Right forelimb (tissue), 1 donor: ENCODE measurements at regions not wholly inside any gene's neighbourhood (a gene's known extent, or its start where the extent isn't known, plus 50 kb on each side); places are given as distances from the start of the nearest gene placed in this dataset.

ENCODE experiments used
- DNase-seq: peaks from one replicate; pipeline ENCODE4 v3.0.0-alpha.2; 2018

GRCh38 chr20:50286609-50287008, 96.0 kb downstream of the CEBPB start:
- peak; percentile 78 for DNase-seq

GRCh38 chr20:50287512-50287911, 96.9 kb downstream of the CEBPB start:
- no peak for DNase-seq

GRCh38 chr20:50288128-50288623, 97.5 kb downstream of the CEBPB start:
- DNase-seq, result no peak

DNA sequence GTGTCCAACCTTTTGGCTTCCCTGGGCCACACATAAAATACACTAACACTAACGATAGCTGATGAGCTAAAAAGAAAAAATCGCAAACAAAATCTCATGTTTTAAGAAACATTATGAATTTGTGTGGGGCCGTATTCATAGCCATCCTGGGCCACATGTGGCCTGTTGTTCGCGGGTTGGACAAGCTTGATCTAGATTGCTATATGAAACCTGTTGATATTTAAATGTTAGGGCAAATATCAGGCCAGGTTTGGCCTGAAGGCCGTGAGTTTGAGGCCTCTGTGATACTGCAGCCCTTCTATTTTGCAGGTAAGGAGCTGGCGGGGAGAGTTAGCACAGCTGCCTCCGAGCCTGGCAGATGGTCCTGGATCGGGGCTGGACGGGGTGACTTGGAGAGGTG, 99.0 kb downstream of the CEBPB start:
- DNase-seq, result no peak

- DNase-seq, result no peak
Measured at GRCh38 chr20:50290112-50290511, 99.5 kb downstream of the CEBPB start.

- DNase-seq, result no peak
Measured at GRCh38 chr20:50290808-50291207, 100.2 kb downstream of the CEBPB start.

DNA sequence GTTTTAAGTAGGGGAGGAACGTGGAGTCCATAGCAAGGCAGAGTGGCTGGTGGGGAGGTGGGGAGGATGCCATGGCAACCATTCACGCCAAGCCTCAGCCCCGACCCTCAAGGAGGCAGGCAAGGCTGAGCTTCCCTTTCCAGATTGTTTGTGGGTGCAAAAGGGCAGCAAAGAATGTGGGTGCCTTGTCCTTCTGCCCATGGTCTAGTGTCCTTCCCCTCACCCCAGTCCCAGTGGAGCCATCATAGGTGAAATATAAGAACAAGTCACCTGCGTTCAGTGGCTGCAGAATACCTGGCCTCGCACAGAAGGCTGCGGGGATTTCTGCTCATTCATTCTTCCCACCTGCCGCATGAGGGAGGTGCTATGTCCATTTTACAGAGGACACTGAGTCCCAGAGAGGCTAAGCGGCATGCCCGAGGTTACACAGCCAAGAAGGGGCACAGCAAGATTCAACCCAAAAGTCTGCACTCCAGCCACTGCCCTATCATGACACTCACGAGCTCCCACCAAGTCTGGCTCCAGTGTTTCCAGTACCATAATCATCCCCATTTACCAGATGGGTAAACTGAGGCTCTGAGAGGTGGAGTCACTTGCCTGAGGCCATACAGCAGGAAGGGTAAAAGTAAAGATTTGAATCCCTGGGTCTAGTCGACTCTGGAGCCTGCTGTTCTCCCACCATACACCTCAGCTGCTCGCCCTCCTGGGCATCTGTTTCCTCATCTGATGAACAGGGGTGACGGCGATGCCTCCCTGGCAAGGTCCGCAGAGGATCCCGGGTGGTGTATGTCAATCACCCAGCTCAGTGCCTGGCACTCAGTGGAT, 100.8 kb downstream of the CEBPB start:
- DNase-seq, result no peak

GRCh38 chr20:50292079-50292590, 101.5 kb downstream of the CEBPB start:
- DNase-seq, result no peak

GRCh38 chr20:50292591-50293283, 102.1 kb downstream of the CEBPB start:
- DNase-seq, result peak; percentile 74

DNA sequence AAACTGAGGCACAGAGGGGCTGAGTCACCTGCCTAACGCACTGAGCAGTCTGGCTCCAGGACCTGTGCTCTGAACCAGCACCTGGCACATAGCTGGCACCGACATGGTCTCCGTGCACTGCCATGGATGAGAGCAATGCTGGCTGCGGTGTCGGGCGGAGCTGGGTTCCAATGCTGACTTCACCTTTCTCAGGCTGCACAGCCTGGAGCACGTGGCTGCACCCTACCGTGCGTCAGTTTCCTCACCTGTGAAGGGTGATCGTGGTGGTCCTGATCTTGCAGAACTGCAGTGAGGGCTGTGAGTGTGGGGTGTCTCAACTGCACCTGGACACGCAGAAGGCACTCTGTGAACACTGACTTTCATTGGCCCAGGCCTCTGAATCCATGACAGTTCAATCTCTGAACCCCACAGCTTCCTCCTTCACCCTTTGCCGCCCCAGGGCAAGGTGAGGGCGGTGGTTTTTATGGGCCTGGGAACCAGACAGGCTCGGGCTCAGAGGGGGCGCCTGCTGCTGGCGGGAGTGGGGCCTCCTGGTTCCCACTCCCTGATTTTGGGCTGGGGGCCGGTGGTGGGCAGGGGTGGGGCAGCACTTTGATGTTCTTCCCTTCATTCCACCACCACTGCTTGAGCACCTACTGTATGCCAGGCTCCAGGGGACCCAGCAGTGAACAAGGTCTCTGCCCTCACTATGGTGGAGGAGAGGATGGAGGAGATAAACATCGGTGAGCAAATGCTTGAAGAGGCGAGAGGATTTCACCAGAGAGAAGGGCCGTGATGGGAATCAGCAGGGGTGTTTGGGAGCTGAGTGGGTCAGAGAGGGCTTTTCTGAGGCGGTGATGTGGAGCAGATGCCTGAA, 102.9 kb downstream of the CEBPB start:
- DNase-seq, result no peak

DNA sequence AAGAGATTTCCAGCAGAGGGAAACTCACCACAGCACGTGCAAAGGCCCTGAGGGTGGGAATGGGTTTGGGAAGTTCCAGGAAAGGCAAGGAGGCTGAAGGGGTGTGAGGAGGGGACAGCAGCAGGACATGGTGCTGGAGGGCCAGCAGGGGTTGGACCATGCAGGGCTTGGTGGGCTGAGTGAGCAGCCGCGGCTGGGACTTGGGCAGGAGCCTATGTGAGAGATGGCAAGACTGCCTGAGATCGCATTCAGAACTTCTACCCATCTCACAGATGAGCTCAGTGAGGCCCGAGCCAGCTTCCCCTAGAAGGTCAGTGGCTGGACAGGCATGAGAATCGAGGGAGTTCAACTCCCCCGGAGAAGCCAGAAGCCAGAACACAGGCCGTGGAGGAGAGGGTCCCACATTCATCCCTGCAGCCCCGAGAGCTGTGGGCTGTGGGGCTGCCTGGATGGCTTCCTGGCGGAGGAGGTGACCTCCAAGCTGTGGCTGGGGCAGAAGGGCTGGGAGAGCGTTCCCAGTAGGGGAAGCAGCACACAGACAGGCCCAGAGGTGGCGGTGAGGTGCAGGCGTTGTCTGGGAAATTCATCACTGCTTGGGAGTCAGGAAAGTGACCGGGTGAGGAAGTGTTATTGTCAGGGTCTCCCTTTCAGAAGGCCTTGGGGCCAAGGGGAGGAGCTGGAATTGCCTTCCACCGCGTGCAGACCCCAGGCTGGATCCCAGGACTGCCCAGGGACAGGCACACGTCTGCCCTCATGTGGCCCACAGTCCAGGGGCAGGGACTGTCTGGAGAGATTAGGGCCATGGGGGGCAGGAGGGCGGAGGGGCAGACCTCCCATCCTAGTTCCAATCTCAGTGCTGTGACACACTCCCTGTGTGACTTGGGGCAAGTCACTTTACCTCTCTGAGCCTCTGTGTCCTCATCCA, 103.8 kb downstream of the CEBPB start:
- no peak for DNase-seq

DNA sequence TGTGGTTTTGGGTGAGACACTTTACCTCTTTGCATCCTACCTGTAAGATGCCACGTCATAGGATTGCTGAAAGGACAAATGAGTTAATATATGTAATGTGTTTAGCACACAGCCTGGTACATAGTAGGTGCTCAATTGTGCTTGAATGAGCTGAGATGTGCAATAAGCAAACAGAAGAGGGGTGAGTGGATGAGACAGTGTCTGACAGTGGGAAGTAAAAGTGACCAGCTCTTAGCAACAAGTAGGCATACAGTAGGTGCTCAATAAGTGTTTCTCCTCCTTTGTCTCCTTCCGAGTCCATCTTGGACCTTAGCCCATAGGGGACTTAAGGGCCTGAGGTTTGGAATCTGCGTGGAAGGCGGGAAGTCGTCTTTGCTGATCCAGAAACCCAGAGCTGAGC, 104.7 kb downstream of the CEBPB start:
- DNase-seq, result no peak

DNA sequence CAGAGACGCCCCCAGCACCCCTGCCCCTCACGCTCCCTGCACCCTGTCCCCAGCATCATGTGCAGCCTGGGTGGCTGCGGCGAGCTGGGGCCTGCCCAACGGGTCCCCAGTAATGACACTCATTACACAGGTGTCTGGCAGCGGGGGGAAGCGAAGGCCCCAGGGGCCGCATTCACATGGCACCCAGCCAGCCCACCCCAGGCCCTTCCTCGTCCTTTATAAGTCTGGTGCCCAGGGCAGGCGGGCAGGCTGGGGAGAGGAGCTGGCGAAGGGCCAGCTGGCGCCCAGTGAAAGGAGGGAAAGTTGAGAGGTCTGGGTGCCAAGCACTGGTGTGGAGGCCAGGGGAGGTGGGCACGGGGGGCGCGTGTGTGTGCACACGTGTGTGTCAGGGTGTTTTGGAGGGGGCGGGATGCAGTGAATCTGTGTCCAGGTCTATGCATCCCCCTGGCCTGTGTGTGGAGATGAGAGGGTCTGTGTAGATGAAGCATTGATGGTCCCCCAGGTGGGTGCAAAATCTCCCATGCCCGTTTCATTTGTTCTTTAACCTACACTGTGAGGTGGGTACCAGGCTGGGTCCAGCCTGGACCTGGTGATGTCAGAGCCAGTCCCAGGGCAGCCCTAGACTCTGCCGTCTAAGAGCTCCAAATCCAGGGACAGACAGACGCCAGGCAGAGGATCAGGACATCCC, 105.3 kb downstream of the CEBPB start:
- no peak for DNase-seq

DNA sequence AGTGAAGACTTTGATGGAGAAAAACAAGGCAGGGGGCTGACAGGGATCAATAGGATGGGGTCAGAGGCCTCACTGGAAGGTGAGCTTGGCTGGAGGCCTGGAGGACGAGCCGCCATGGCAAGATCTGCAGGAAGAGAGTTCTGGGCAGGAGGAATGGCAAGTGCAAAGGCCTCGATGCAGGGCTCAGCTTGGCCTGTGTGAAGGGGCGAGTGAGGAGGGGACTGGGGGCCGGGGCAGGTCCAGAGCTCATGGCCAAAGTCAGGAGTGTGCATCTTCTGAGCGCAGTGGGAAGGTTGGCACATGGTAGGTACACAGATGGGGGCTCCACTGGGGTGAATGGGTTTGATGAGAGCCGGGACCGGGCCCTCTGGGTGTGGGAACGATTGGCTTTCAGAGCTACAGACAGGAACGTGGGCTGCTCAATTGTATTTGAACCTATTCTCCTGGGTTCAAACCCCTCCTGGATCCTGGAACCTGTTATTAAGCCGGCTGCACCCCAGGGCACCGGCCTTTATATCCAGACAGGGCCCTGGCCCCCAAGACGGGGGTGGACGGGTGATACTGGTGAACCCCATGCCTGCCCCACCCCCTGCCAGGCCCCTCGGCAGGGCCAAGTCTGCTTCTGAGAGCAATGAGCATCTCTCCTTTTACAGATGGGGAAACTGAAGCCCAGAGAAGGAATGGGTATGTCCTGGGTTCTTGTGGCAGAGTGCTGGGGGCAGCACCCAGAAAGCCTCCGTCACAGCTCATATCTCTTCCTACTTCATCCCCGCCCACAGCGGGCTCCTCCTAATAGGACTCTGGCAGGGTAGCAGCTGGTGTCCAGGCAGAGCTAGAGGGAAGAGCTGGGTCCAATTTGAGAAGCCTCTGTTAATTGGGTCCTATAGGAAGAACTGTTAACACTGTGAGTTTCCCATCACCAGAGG, 106.1 kb downstream of the CEBPB start:
- DNase-seq, result no peak

GRCh38 chr20:50297498-50298376, 107.1 kb downstream of the CEBPB start:
- DNase-seq, result no peak

GRCh38 chr20:50298554-50299324, 108.1 kb downstream of the CEBPB start:
- no peak for DNase-seq

GRCh38 chr20:50299325-50299629, 108.6 kb downstream of the CEBPB start:
- DNase-seq, result no peak

DNA sequence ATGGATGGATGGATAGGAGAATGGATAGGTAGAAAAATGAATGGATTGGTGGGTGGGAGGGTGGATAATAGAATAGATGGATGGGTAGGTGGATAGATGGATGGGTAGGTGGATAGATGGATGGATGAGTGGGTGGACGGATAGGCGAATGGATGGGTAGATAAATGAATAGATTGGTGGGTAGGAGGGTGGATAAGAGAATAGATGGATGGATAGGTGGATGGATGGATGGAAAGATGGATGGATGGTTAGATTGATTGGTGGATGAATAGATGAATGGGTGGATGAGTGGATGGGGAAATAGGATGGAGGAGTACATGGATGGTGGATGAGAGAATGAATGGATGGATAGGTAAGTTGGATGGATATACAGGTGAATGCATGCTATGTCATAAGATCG, 110.5 kb downstream of the CEBPB start:
- DNase-seq, result no peak
